ENCODE measurements at regions not wholly inside any gene's neighbourhood (a gene's known extent, or its start where the extent isn't known, plus 50 kb on each side); places are given as distances from the start of the nearest gene placed in this dataset.

DNA sequence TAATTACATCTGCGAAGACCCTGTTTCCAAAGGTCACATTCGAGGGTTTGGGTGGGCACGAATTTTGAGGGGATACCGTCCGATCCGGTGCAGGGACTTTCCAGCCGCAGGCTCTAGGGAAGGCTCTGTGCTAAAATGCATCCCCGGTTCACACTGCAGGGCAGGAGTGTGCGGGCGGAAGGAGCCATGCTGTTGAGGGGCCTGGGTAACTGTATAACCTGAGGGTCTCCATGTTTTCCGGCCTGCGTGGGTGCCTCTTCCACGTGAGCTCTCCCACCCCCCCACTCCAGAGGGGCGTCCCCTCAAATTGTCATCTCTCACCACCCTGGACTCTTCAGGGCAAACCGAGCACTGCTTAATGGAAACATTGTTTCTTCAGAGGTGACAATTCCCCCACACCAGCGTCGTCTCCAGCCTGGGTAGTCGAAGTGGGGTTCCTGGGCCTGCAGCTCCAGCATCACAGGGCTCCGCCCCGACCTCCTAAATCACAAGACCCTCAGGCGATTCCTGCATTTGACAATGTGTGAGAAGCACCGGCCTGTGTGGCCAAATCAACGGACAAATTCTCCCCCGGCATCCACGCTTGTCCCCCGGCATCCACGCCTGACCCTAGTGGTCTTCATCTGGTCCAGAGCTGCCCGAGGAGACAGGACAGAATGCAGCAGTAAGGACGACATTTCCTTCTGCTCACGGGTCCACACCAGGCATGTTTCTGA, 51.2 kb downstream of the FOXL3 start:
- Histone ChIP-seq H3K36me3 (ENCODE audit: insufficient read depth, low read length) (no peaks in the 10 kb centered on the region), H3K4me3 (ENCODE audit: low read length) (no peak overlapping the region), H3K4me1 (ENCODE audit: control insufficient read depth, insufficient read depth, low read length) (no peaks in the 10 kb centered on the region), H3K9me3 (replicated peaks; ENCODE audit: low read length) (no peaks in the 10 kb centered on the region), H3K27me3 (ENCODE audit: control insufficient read depth, insufficient read depth, low read length) (peaks cover 31% of the 10 kb centered on the region), H3K4me2 (ENCODE audit: low read length) (no peak overlapping the region), H3K9ac (ENCODE audit: low read depth, low read length) (no peak overlapping the region)

DNA sequence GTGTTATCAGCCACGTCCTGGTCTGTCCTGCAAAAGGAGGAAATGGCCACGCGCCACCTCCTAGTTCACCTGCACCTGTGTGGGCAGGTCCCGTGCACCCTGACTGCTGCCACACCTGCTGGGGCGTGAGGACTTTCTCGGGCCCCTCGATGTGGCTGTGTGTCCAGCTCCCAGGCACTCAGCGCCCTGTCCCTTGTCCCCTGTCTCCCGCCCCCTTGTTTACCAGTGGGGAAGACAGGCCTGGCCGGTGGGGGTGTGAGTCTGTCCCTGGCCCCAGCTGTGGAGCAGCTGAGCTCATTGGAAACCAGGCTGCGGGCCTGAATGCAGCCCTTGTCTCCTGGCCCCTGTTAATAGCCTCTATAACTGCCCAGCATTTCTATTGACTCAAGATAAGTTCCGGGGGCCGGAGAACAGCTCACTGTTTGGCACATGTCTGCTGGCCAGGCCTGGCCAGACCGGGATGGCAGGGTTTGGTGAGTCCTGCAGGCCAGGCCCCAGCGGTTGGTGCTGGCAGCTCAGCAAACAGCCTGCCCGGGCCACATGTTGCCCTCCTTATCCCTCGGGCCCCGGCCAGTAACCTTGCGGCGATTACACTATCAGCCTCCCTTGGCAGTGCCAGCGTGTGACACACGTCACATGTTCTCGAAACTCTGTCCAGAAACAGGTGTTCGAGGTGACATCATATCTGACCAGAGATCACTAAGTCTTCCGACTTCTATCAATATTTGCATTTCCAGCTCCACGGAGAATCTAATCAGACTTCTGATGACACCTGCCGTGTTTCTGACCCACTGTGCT, 52.1 kb downstream of the FOXL3 start:
- Histone ChIP-seq H3K9ac (ENCODE audit: low read depth, low read length) (no peak overlapping the region), H3K9me3 (replicated peaks; ENCODE audit: low read length) (no peaks in the 10 kb centered on the region), H3K4me3 (ENCODE audit: low read length) (no peak overlapping the region), H3K4me2 (ENCODE audit: low read length) (no peak overlapping the region), H3K4me1 (ENCODE audit: control insufficient read depth, insufficient read depth, low read length) (no peaks in the 10 kb centered on the region), H3K27me3 (ENCODE audit: control insufficient read depth, insufficient read depth, low read length) (peaks cover 31% of the 10 kb centered on the region), H3K36me3 (ENCODE audit: insufficient read depth, low read length) (no peaks in the 10 kb centered on the region)

DNA sequence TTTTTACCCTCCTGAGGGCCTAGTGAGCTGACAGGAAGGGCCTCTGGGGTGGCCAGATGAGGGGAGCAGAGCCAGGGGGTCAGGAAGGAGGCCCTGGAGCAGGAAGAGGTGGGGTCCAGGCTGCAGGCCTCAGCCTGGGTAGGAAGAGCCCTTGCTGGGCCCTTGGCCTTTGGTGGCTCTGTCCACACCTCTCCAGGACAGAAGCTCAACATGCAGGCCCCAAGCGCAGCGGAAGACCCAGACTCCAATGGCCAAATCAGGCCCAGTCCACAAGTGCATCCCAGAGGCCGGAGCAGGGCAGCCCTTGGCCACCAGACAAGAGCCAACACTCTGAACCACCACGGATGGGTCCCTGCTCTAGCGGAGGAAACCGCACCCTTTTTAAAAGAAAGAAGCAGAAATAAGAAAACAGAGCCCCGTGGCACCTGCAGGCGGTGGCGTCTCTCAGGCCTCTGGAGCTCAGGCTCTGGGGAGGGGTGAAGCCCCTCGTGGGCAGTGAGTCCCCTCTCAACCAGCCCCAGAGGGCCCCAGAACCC, 52.8 kb downstream of the FOXL3 start:
- H3K36me3 ChIP-seq (ENCODE audit: insufficient read depth, low read length), result no peaks in the 10 kb centered on the region
- no peaks in the 10 kb centered on the region for H3K9me3 ChIP-seq (replicated peaks; ENCODE audit: low read length)
- no peak overlapping the region for H3K4me3 ChIP-seq (ENCODE audit: low read length)
- peaks cover 31% of the 10 kb centered on the region for H3K27me3 ChIP-seq (ENCODE audit: control insufficient read depth, insufficient read depth, low read length)
- H3K4me2 ChIP-seq (ENCODE audit: low read length), result no peak overlapping the region
- H3K4me1 ChIP-seq (ENCODE audit: control insufficient read depth, insufficient read depth, low read length), result no peaks in the 10 kb centered on the region
- H3K9ac ChIP-seq (ENCODE audit: low read depth, low read length), result no peak overlapping the region

DNA sequence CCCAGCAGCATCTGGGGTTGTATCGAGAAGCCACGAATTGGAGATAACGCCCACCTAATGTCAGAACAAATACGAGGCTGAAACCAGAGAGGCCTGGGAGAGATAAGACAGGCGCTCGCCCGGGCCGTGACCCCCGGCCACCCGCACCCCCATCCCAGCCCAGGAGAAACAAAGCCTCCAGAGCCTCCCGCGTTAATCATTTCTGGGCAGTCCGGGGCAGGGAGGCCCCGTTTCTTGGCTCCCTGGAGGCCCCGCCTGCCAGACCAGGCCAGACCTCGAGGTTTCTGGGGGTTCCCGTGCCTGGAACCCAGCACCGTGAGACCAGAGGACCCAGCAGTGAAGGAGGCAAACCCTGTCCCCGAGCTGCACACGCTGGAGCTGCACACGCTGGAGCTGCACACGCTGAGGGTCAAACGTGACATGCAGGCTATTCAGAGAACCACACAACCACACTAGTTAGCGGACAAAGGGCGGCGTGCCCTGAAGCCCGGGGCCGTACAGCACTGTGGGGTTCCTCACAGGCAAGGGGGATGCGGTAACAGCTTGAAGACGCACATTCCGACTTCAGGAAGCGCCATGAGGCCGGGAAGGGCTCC, 53.4 kb downstream of the FOXL3 start:
- H3K4me3 ChIP-seq (ENCODE audit: low read length), result no peak overlapping the region
- H3K4me2 ChIP-seq (ENCODE audit: low read length), result no peak overlapping the region
- no peaks in the 10 kb centered on the region for H3K9me3 ChIP-seq (replicated peaks; ENCODE audit: low read length)
- no peaks in the 10 kb centered on the region for H3K36me3 ChIP-seq (ENCODE audit: insufficient read depth, low read length)
- H3K9ac ChIP-seq (ENCODE audit: low read depth, low read length), result no peak overlapping the region
- H3K4me1 ChIP-seq (ENCODE audit: control insufficient read depth, insufficient read depth, low read length), result no peaks in the 10 kb centered on the region
- H3K27me3 ChIP-seq (ENCODE audit: control insufficient read depth, insufficient read depth, low read length), result peaks cover 31% of the 10 kb centered on the region

DNA sequence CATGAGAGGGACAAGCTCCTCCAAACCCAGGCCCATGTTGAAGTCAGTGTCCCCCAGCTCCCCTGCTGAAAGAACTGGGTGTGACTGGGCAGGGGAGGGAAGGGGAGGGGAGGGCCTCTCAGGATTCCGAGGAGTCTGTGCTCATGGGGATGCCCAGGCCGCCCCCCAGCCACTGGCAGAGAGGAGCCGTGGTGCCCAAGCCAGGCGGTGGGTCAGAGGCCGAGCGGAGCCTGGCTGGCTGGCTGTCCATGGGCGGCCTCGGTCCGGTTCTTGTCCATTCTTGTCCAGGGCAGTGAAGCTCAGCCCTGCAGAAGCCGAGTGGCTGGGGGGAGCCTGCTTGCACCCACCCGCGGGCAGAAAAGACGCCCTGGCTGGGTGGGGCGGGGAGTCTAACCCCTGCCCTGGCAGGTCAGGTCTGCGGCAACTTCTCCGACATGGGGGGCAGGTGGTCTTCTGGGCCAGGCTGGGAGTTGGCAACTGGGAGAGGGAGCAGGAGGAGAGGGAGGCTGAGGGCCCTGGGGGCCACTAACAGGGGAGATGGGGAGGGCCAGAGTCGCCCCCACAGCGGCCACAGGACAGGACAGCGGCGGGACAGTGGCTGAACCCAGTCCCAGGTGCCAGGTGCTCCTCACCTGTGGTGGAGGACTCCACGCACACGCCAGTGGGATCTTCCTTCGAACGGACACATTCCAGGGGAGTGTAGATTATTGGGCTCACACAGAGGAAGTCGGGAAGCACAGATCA, 54.1 kb downstream of the FOXL3 start:
- H3K9ac ChIP-seq (ENCODE audit: low read depth, low read length), result no peak overlapping the region
- no peak overlapping the region for H3K4me2 ChIP-seq (ENCODE audit: low read length)
- H3K36me3 ChIP-seq (ENCODE audit: insufficient read depth, low read length), result no peaks in the 10 kb centered on the region
- H3K9me3 ChIP-seq (replicated peaks; ENCODE audit: low read length), result no peaks in the 10 kb centered on the region
- peaks cover 28% of the 10 kb centered on the region for H3K27me3 ChIP-seq (ENCODE audit: control insufficient read depth, insufficient read depth, low read length)
- no peak overlapping the region for H3K4me3 ChIP-seq (ENCODE audit: low read length)
- H3K4me1 ChIP-seq (ENCODE audit: control insufficient read depth, insufficient read depth, low read length), result no peaks in the 10 kb centered on the region

DNA sequence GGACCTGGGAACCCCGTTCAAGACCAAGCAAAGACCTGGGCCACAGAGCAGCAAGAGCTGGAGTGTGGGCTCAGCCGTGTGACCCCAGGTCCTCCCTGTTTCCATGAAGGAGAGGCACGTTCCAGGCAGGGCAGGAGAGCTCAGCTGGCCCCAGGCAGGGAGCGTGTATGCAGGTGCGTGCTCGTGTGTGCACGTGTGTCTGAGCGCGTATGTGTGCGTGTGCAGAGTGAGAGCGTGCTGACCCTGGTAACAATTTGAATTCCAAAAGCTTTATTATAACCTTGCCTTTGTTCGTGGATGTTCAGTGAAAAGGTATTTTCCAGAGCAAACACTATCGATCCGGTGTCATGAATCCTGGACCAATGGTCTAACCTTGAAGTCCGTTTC, 54.6 kb downstream of the FOXL3 start:
- no peaks in the 10 kb centered on the region for H3K4me1 ChIP-seq (ENCODE audit: control insufficient read depth, insufficient read depth, low read length)
- H3K9ac ChIP-seq (ENCODE audit: low read depth, low read length), result no peak overlapping the region
- H3K27me3 ChIP-seq (ENCODE audit: control insufficient read depth, insufficient read depth, low read length), result peaks cover 22% of the 10 kb centered on the region
- no peak overlapping the region for H3K4me2 ChIP-seq (ENCODE audit: low read length)
- H3K9me3 ChIP-seq (replicated peaks; ENCODE audit: low read length), result no peaks in the 10 kb centered on the region
- no peaks in the 10 kb centered on the region for H3K36me3 ChIP-seq (ENCODE audit: insufficient read depth, low read length)
- H3K4me3 ChIP-seq (ENCODE audit: low read length), result no peak overlapping the region

DNA sequence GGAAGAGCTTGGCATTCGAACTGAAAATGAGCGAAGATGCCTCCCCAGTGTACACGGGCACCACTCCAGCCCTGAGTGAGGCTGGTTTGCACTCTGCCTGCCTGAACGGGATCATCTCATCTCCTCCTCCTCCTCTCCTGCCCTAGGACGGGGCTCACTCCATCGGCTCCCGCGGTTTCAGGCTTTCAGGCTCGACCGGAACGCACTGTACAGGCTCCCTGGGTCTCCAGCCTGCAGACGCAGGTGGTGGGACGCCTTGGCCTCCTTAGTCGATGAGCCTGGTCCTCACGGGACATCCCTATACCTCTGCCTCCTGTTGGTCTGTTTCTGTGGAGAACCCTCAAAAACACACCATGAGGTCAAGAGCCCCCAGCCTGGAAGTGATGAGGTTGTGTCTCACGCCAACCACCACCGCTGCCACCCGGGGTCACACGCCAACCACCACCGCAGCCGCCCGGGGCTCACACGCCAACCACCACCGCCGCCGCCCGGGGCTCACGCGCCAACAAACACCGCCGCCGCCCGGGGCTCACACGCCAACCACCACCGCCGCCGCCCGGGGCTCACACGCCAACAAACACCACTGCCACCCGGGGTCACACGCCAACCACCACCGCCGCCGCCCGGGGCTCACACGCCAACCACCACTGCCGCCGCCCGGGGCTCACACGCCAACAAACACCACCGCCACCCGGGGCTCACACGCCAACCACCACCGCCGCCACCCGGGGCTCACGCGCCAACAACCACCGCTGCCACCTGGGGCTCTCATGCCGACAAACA, 56.3 kb downstream of the FOXL3 start:
- no peaks in the 10 kb centered on the region for H3K36me3 ChIP-seq (ENCODE audit: insufficient read depth, low read length)
- H3K4me2 ChIP-seq (ENCODE audit: low read length), result no peak overlapping the region
- peaks cover 5% of the 10 kb centered on the region for H3K27me3 ChIP-seq (ENCODE audit: control insufficient read depth, insufficient read depth, low read length)
- no peak overlapping the region for H3K9ac ChIP-seq (ENCODE audit: low read depth, low read length)
- H3K9me3 ChIP-seq (replicated peaks; ENCODE audit: low read length), result no peaks in the 10 kb centered on the region
- H3K4me1 ChIP-seq (ENCODE audit: control insufficient read depth, insufficient read depth, low read length), result no peaks in the 10 kb centered on the region
- no peak overlapping the region for H3K4me3 ChIP-seq (ENCODE audit: low read length)

DNA sequence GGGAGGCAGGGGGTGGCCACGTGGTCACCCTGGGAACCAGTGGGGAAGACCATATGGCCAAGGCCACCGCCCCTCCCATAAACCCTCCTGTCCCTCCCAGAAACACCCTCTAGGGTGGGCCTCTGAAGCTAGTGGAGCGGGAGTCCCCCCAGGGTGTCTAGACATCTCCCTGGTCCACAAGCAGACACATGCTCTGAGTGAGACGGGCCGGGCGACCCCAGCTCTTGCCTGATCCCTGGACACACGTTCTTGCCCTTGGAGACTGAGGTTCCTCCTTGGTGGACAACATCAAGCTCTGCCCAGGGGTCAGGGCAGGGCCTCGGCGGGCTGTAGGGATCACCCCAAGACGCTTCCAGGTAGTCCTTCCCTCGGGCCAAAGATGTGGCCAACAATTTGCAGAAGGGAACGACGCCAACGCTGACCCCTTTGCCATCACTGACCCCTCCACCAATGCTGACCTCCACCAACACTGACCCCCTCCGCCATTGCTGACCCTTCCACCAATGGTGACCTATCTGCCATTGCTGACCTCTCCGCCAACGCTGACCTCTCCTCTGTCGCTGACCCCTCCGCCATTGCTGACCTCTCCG, 57.1 kb downstream of the FOXL3 start:
- H3K9ac ChIP-seq (ENCODE audit: low read depth, low read length), result no peak overlapping the region
- H3K4me2 ChIP-seq (ENCODE audit: low read length), result no peak overlapping the region

DNA sequence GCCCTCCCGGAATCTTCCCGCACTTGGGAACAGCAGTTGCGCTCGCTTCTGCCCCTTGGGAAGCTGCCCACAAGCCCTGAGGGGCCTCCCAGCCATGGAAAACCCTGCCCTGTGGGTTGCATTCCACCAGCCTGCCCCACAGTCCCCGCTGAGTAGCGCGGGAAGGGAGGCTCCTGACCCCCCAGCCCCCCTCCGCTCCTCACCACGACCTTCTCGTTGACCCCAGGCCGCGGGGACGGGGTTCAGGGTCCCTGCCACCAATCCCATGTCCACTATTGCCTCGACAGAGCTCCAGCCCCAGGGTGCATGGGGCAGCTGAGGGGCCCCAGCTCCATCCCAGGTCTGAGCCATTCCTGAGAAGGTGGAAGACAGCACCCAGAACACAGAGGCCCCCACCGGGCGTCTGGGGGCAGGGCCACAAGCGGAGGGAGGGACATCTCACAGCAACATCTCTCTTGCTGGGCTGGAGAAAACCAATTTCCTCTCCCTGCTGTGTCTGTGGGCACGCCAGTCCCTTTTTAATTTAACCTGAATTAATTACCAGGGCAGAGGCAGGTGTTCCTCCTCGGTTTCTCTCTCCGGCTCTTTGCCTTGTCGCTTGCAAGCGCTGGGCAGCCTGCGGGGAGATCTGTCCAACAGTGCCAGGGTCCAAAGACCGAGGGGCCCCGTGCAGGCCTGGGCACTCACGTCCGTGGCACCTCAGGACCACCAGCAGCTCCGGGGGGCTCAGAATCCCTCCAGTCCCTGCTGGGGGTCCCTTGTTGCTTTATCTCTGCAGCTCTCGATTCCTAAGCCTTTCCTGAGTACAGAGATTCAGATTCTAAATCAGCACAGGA, 57.9 kb downstream of the FOXL3 start:
- Histone ChIP-seq H3K9me3 (replicated peaks; ENCODE audit: low read length) (no peaks in the 10 kb centered on the region), H3K4me2 (ENCODE audit: low read length) (no peak overlapping the region), H3K27me3 (ENCODE audit: control insufficient read depth, insufficient read depth, low read length) (no peaks in the 10 kb centered on the region), H3K36me3 (ENCODE audit: insufficient read depth, low read length) (no peaks in the 10 kb centered on the region), H3K4me3 (ENCODE audit: low read length) (no peak overlapping the region), H3K9ac (ENCODE audit: low read depth, low read length) (no peak overlapping the region), H3K4me1 (ENCODE audit: control insufficient read depth, insufficient read depth, low read length) (no peaks in the 10 kb centered on the region)

More for the DNA sequence above, 57.1 kb downstream of the FOXL3 start:
- Histone ChIP-seq H3K4me3 (ENCODE audit: low read length) (no peak overlapping the region), H3K36me3 (ENCODE audit: insufficient read depth, low read length) (no peaks in the 10 kb centered on the region), H3K27me3 (ENCODE audit: control insufficient read depth, insufficient read depth, low read length) (no peaks in the 10 kb centered on the region), H3K4me1 (ENCODE audit: control insufficient read depth, insufficient read depth, low read length) (no peaks in the 10 kb centered on the region), H3K9me3 (replicated peaks; ENCODE audit: low read length) (no peaks in the 10 kb centered on the region)

DNA sequence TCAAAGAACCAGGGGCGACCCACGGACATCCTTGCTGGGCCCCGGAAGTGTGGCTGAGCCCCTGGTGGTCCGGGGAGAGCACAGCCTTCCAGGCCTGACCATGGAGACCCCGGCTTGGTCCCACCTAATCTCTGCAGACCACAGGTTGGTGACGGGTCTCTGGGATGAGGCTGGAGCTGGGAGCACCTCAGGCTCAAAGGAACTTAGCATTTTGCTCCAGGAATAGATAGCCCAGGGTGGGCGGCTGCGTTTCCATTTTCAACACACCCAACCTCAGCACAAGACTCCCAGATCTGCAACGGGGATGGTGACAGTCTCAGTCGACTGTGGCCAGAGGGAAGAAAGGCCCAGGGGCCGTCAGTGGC, 58.5 kb downstream of the FOXL3 start:
- H3K27me3 ChIP-seq (ENCODE audit: control insufficient read depth, insufficient read depth, low read length), result no peaks in the 10 kb centered on the region
- H3K4me1 ChIP-seq (ENCODE audit: control insufficient read depth, insufficient read depth, low read length), result peaks cover 3% of the 10 kb centered on the region
- H3K9ac ChIP-seq (ENCODE audit: low read depth, low read length), result no peak overlapping the region
- H3K36me3 ChIP-seq (ENCODE audit: insufficient read depth, low read length), result no peaks in the 10 kb centered on the region
- no peak overlapping the region for H3K4me3 ChIP-seq (ENCODE audit: low read length)
- H3K9me3 ChIP-seq (replicated peaks; ENCODE audit: low read length), result no peaks in the 10 kb centered on the region
- no peak overlapping the region for H3K4me2 ChIP-seq (ENCODE audit: low read length)

Measured in skeletal muscle satellite cell (primary cell).